ENCODE measurements at regions not wholly inside any gene's neighbourhood (a gene's known extent, or its start where the extent isn't known, plus 50 kb on each side); places are given as distances from the start of the nearest gene placed in this dataset.
"Not testable (repeated sequence)": the region's sequence is repeated elsewhere in the genome, so short reads cannot be mapped to it uniquely, and the experiment has no call there.

DNA sequence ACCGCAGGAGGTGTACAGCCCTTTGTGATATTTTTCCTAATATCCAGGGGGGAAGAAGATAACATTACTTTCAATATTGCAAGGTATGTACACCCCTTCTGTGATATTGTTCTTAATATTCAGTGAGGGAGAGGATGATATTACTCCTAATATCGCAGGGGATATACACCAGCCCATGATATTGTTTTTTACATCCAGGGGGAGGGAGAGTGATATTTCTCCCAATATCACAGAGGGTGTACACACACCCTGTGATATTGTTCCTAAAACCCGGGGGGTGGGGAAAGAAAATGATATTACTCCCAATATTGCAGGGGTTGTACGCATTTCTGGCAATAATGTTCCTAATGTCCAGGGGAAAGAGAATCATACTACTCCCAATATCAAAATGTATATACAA lies 58.0 kb upstream of the SLC25A48 start:
- DNase-seq (ENCODE audit: extremely low read depth, low read depth): no peak

DNA sequence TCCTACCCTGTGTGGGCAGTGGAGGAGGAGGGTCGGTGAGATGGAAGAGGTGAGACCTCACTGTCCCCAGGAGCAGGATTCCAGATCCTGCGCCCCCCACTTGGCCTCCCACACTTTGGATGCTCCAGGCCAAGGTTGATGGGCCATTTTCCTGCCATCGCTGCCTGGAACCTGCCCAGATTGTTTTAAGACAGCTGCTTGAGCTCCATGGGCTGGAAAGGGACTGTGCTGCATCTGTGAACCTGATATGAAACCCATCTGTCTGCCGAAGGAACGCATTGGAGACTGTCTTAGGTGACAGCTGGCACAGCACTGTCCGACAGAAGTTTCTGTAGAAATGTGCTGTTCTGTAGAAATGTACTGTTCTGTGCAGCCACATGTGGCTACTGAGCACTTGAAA lies 72.7 kb upstream of the SLC25A48 start:
- DNase-seq (ENCODE audit: extremely low read depth, low read depth): no peak

DNA sequence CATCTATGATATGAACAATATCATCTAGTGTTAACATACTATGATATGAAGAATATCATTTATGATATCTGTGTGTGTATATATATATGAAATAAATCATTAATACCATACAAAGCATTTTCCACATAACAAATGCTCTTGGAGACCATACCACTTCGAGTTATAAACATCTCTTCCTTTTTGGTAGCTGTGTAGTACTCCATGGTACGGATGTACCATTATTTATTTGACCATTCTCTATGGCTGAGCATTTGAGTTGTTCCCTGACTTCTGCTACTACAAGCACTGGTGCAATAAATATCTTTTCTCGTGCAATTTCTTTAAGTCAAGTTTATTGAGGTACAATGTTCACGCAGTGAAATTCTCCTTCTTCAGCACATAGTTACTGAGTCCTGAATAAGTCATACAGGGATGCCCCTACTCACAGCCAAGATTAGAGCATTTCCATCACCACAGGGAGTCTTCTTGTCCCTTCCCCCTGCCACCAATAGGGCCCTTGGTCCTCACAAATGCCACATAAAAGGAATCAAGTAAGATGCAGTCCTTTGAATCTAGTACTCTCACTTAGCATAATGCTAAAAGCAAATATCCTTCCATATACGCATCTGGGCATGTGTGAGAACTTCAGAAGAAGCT lies 75.2 kb upstream of the SLC25A48 start:
- no peak for DNase-seq (ENCODE audit: extremely low read depth, low read depth)

DNA sequence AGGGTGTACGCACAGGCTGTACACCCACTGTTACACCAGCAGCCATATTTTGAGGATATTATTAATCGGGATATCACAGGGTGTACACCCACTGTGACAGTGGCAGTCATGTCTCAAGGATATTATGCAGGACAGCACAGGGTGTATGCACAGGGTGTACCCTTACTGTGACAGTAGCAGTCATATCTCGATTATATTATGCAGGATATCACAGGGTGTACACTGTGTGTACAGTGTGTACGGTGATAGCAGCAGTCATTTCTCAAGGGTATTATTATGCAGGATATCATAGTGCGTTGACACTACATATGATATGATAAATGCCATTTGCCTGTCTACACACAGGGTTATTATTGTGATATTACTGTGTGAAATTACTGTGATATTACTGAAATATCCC lies 80.5 kb upstream of the SLC25A48 start:
- no peak for DNase-seq (ENCODE audit: extremely low read depth, low read depth)

DNA sequence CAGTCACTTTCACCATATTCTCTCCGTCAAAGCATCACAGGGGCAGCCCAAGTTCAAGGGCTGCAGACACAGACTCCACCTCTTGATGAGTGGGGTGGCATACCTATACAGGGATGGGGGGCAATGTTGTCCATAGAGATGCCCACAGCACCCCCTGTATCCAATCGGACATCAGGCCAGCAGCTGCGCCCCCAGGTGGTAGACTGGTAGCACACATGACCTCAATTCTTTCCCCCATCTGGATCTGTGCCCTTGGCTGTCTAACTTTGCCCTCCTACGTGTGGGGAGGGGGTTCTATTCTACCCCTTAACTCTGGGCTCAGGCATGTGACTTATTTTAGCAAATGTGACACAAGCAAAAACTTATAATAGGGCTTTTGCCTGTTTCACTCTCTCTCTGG lies 84.0 kb upstream of the SLC25A48 start:
- DNase-seq (ENCODE audit: extremely low read depth, low read depth): no peak

DNA sequence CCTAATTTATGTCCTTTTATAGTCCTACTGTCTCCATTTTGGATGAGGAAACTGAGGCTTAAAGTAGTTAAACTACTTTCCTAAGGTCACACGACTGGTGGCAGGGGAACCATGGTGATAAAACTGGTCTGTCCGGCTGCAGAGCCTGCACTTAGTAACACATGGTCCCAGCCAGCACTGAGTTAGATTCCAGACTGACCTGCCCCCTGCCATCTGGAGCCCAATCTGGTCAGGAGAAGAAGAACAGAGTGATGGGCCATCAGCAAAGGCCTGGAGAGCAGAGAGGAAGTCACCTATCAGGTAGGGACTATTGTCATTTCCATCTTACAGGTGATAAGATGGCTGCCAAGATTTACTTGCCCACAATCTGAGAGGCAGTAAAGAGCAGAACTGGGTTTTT lies 86.6 kb upstream of the SLC25A48 start:
- no peak for DNase-seq (ENCODE audit: extremely low read depth, low read depth)

DNA sequence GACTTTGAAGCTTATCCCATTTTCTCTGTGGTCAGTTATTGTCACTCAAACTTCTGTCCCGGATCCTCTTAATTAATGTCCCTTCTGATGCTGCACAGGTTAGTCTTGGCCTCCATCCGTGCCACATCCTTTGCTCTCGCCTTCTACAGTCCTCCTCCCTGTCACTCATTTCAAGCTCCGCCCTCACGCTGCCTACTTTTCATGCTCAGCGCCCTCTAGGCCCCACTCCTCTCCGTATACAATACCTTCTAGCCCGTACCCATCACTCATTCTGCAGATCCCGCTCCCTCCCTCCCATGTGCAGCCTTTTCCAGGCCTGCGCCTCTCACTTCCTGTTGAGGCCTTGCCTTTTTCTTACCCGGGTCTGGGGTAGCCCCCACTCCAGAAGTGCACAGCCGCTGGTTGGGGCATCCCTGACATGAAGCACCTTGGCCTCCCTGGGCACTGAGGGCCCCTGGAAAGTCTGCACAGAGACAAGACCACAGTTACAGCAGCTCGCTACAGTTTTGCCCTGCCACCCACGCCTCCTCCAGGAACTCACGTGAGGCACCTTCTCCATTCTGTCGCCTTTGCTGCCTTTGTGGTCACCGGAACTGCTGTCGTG lies 88.5 kb upstream of the SLC25A48 start:
- no peak for DNase-seq (ENCODE audit: extremely low read depth, low read depth)

DNA sequence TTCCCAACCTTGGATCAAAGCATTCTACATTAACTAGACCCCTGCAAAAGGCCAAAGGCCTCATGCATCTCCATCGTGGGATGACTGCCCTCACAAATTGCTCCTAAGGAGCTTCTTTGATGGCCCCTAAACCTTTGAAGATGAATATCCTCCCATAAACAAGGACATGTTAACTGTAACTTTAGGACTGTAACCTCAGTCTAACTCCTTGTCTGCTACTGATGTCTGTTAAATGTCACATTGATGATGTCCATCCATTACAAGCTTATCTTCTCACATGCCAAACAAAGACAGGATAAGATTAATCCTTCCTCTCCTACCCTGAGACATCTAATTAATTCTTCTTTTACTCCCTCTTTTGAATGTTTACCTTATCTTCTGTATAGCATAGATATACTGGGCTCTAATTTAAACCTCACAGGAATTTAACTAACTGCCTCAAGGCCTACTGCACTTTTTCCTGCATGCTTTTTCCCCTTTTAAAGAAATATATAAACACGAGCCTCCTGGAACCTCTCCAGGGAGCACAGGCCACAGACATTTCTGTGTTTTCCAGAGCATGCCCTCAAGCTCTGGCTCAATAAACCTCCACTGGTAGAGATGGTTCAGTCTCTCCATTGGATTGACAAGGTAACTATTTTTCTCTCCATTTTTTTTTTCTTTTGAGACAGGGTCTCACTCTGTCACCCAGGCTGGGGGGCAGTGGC lies 90.6 kb upstream of the SLC25A48 start:
- DNase-seq (ENCODE audit: extremely low read depth, low read depth): no peak

DNA sequence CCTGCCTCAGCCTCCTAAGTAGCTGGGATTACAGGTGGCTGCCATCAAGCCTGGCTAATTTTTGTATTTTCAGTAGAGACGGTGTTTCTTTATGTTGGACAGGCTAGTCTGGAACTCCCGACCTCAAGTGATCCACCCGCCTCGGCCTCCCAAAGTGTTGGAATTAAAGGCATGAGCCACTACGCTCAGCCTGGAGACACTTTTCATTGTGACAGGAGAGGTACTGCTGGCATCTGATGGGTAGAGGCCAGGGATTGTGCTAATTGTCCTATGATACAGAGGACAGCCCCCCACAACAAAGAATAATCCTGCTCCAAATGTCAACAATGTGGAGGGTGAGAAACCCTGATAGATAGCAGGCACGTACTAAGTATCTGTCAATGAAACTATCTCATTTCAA lies 91.3 kb upstream of the SLC25A48 start:
- no peak for DNase-seq (ENCODE audit: extremely low read depth, low read depth)

DNA sequence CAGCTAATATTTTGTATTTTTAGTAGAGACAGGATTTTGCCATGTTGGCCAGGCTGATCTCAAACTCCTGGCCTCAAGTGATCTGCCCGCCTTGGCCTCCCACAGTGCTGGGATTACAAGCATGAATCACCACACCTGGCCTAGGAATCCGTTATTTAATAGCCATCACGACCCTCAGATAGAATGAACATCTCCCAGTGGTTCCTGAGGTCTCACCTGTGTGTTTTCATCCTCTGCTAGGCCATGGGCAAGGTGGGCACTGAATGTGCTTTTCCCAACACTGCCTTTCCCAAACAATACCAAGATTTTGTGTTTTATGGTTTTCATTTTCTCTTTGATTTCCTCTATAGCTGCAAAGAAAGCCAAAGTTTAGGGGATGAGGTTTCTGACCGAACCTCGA lies 92.2 kb upstream of the SLC25A48 start:
- not testable (repeated sequence) for DNase-seq (ENCODE audit: extremely low read depth, low read depth)

DNA sequence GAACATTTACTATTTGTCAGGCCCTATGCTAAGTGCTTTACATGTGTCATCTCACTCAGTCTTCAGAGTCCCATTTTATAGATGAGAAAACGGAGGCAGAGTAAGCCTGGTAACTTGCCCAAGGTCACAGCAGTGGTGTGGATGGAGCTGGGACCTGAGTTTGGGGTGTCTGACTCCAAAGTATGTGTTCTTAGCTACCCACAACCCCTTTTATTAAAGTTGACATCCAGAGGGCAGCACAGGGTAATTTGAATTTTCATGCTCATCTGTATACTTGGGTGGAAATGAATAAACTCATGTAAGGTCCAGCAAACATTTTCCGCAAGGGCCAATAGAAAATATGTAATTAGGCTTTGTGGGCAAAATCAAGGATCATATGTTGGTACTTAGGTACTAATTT lies 93.4 kb upstream of the SLC25A48 start:
- no peak for DNase-seq (ENCODE audit: extremely low read depth, low read depth)

DNA sequence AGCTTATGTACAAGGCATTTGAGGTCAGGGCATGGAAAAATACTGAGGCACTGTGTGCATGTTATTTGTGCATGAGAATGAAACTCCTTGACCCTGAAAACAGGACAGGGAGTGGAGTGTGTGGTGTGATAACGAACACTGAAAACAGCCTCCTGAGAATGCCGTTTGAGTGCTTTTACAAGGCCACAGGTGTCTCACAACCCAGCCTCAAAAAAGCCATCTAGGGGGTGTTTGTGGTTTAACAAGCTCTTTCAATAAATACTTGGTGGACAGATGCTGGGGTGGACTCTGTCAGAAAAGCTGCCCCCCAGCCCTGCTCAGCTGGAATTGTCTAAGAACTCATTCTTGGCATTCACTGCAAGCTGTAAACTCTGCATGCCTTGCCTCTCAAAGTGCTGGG lies 94.0 kb upstream of the SLC25A48 start:
- DNase-seq (ENCODE audit: extremely low read depth, low read depth): no peak

DNA sequence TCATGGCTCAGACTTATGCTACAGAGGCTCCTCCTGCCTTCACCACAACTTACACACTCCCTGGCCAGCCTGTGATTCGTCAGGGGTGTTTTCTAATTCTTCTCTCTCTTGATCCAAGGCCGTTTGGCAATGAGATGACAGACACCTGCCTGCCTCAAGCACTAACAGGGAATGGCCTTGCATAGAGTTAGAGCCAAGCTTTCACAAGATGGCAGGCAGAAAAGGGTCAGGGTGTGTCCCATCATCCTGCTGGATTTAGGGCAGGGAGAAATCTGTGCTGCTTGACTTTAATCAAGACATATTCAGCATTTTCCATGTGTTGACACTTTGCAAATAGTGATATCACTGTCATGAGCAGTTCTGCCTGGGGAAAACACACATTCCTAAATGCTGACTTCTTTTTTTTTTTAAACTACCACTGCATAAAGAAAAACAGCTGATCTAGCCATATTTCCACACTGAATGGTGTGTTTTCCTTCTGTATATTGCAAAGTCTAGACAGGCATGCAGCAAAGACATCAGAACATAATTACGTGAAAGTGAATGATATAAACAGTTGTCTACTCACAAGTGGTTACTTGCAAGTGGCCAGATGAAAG lies 95.0 kb upstream of the SLC25A48 start:
- no peak for DNase-seq (ENCODE audit: extremely low read depth, low read depth)

DNA sequence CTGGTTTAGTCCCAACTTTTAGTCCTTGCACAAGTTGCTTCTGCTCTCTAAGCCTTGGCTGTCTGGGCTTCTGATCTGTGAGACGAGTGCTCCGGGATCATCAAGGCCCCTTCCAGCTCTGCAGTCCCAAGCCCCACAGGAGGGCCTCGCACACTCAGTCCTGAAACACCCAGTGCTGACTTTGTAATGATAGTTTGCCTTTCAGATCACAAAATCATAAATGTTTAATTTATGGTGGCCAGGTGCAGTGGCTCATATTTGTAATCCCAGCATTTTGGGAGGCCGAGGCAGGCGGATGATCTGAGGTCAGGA lies 95.9 kb upstream of the SLC25A48 start:
- no peak for DNase-seq (ENCODE audit: extremely low read depth, low read depth)

DNA sequence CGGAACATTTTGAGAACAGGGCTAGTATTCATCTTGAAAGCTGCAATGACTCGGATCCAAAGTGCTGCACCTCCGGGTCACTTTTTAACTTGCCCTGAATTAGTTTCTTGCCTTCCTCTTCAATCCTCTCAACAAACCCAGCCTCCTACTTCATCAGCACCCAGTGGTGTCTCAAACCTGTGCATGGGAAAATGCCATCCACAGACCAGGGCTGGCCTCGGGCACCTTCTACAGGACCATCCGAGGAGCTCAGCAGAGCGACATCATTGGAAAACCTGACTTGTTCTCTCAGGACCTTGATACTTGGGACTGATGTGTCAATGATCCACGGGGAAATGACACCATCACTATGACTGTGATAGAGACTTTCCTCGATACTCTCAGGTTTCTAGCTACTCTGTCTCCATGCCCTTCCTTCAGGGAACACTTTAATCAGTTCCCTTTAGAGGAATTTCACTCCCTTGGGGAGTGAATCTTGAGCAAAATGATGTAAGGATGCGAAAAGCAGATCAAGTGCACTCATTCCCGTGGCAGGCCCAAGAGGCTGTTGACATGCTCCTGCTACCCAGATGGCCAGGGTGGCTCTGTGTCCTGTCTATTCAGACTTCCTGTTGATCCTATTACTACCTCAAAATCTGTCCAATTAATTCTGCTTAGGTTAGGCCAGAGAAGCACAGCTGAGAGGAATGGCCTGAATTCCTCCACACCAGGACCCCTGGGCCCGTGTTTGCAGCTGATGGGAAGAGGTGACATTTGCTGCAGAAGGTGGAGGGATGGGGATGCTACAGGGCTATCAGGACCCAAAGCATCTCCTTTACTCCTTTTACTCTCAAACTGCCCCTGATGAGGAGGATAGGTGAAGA lies 96.5 kb upstream of the SLC25A48 start:
- no peak for DNase-seq (ENCODE audit: extremely low read depth, low read depth)

DNA sequence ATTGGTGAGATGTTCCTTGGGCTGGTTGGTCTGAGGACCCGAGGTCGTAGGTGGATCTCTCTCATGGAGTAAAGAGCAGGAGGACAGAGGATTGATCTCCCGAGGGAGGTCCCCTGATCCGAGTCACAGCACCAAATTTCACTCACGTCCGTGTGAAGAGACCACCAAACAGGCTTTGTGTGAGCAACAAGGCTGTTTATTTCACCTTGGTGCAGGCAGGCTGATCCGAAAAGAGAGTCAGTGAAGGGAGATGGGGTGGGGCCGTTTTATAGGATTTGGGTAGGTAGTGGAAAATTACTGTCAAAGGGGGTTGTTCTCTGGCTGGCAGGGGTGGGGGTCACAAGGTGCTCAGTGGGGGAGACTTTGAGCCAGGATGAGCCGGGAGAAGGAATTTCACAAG lies 97.5 kb upstream of the SLC25A48 start:
- not testable (repeated sequence) for DNase-seq (ENCODE audit: extremely low read depth, low read depth)

DNA sequence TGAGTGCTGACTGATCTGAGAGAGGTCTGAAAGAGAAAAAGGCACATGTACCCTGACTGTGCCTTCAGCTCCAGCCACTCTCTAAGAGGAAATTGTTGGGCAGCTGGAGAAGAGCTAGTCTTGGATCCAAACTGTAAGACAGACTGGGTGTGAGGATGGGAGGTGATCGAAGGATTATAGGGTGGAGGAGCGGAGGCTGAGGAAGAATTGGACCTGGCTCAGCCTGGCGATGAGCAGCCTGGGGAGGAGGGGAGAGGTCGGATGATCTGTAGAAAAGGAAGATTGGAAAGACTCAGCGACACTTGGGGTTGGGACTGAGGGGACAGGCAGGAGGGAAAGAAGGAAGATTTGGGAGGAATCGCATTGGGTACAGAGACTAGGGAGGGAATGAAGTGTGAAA lies 98.6 kb upstream of the SLC25A48 start:
- no peak for DNase-seq (ENCODE audit: extremely low read depth, low read depth)

DNA sequence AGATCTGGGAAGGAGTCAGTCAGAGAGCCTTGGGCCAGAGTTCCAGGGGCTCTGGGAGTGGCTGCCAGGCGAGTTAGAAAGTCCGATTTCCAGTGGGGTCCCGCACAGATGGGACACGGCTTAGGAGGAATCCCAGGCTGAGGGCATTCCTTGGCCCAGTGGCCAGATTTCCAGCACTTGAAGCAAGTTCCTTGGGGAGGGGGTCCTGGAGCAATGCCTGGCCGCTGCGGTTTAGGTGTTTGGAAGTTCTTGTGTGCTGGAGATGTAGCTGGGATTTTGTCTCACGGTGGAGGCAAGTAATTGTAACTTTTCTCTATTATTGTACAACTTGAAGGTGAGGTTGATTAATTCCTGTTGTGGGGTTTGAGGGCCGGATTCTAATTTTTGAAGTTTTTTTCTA lies 99.5 kb upstream of the SLC25A48 start:
- not testable (repeated sequence) for DNase-seq (ENCODE audit: extremely low read depth, low read depth)

DNA sequence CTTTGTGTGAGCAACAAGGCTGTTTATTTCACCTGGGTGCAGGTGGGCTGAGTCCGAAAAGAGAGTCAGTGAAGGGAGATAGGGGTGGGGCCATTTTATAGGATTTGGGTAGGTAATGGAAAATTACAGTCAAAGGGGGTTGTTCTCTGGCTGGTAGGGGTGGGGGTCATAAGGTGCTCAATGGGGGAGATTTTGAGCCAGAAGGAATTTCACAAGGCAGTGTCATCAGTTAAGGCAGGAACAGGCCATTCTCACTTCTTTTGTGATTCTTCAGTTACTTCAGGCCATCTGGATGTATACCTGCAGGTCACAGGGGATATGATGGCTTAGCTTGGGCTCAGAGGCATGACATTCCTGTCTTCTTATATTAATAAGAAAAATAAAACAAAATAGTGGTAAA lies 103.4 kb upstream of the SLC25A48 start:
- not testable (repeated sequence) for DNase-seq (ENCODE audit: extremely low read depth, low read depth)

DNA sequence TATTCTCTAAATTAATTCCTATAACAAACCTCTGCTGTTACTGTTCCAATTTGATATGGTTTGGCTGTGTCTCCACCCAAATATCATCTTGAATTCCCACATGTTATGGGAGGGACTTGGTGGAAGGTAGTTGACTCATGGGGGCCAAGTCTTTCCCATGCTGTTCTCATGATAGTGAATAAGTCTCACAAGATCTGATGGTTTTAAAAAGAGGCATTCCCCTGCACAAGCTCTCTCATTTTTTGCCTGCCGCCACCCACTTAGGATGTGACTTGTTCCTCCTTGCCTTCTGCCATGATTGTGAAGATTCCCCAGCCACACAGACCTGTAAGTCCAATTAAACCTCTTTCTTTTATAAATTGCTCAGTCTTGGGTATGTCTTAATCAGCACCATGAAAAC lies 104.3 kb upstream of the SLC25A48 start:
- DNase-seq (ENCODE audit: extremely low read depth, low read depth): not testable (repeated sequence)

DNA sequence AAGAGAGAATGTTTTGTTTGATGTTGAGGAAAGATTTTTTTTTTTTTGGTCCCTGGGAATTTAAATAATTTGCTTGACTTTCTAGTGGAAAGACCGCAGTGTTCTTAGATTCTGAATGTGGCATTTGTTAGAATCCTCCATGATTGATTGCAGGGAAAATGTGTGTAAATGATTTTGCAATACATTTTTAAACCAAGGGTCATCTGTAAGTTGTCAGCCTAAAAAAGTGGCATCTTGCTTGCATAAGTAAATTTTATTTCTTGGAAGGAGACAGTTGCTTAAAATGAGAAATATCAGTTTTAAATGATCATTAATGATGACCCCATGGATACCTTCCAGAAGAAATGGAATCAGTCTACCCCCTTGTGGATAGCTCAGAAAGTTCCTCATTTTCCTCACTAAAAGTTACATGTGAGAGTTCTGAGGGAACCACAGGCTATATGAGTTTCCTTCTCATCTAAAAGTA lies 105.1 kb upstream of the SLC25A48 start:
- no peak for DNase-seq (ENCODE audit: extremely low read depth, low read depth)
